Kidney capillary endothelial cell (primary cell): ENCODE measurements at regions not wholly inside any gene's neighbourhood (a gene's known extent, or its start where the extent isn't known, plus 50 kb on each side); places are given as distances from the start of the nearest gene placed in this dataset.

Experiments used
- DNase-seq: peaks from one replicate; pipeline ENCODE4 v3.0.0-alpha.2; 2018; ENCODE audit warnings: low spot score

- DNase-seq, result no peak
Observed at GRCh38 chr10:123455861-123456260, 210.3 kb upstream of the GPR26 start.

DNA sequence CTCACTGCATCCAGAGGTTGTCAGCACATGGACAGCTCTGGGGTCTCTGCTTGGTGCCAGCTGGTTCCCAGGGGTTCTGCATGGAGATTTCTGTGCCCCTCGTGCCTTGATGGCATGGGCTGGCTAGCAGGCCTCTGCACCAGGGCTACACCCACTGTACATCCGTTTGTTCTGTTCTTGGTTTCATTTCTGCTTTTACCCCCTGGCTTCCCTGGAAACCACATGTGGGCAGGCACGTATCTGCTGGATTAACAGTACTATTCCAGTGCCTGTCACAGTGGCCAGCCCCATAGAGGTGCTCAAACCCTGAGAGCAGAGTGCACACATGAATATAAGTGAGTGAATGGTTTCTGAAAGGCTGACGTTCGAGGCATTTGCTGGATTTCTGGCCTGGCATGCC lies 207.2 kb upstream of the GPR26 start:
- no peak for DNase-seq

DNA sequence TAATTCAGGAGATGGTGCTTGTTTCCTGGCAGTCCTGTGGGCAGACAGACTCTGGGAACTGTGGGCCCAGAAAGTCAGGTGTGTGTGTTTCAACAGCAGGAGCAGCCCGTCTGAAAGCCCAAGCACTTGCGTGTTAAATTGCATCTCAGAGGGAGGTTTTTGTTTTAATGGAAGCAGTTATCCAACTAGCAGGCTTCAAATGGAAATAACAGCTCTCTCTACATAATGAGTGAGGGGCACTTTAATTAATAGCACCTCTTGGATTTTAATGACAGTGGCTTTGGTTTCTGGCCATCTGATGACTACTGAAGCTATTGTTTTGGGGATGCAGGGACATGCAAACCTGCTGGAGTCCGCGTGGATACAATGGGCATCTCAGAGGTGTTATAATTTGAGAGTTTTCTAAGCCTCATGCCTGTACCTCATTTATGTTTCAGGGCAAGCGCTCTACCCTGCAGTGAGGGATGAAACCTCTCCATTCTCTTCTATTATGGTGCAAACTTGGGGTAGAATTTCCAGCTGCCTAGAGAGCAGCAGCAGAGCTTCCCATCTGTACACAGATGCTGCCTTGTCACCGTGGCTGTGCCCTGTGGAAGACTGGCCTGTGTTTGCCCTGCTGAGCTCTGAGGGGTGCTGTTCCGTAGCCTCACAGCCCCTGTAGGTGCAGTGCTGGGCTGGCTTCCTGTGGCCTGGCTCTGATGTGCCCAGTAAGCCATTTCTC lies 206.6 kb upstream of the GPR26 start:
- DNase-seq, result no peak

GRCh38 chr10:123462246-123462645 lies 203.9 kb upstream of the GPR26 start:
- DNase-seq, result no peak

- DNase-seq, result no peak
Observed at GRCh38 chr10:123462756-123463155, 203.4 kb upstream of the GPR26 start.

GRCh38 chr10:123463181-123463580 lies 203.0 kb upstream of the GPR26 start:
- no peak for DNase-seq

- DNase-seq, result no peak
Observed at GRCh38 chr10:123463698-123464097, 202.5 kb upstream of the GPR26 start.

GRCh38 chr10:123464430-123465323 lies 201.5 kb upstream of the GPR26 start:
- DNase-seq, result no peak

GRCh38 chr10:123470336-123470921 lies 195.7 kb upstream of the GPR26 start:
- DNase-seq, result no peak

- DNase-seq, result no peak
Observed at GRCh38 chr10:123471811-123472210, 194.3 kb upstream of the GPR26 start.

GRCh38 chr10:123472606-123473005 lies 193.5 kb upstream of the GPR26 start:
- no peak for DNase-seq

GRCh38 chr10:123474700-123475099 lies 191.5 kb upstream of the GPR26 start:
- no peak for DNase-seq

- no peak for DNase-seq
Observed at GRCh38 chr10:123475466-123475865, 190.7 kb upstream of the GPR26 start.

DNA sequence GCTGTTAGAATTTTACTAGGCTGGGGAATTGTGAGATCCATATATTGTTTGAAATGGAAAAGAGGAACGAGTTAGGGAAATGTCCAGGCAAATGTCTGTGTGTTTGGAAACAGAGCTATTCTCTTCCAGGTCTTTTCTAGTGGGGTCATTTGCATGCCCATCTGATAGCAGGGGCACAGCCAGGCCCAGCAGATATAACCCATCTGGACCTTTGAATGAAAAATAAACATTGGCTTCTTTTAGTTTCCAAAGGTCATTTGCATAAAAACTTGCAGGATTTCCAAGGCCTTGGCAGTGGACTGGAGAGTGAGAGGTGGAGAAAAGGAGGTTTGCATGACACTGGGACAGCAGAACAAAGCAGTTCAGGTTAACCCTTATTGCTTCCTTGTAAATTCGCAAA lies 188.0 kb upstream of the GPR26 start:
- no peak for DNase-seq

DNA sequence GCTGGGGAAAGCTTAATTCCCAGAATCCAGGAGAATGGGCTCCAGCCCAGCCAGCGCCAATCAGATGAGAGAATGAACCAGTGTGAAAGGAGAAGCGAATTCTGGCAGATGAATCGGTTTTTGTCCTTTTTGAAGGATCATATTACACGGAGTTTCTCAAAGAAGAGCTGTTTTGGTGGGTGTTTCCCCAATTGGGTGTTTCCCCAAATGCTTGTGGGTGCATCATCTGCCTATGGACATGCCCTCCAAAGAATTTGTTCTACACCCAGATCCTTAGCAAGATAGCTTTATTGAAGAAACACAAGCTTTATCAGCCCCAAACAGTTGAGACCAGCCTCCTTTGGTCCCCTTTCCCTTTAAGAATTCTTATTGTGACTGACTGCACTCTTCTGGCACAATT lies 186.5 kb upstream of the GPR26 start:
- no peak for DNase-seq

DNA sequence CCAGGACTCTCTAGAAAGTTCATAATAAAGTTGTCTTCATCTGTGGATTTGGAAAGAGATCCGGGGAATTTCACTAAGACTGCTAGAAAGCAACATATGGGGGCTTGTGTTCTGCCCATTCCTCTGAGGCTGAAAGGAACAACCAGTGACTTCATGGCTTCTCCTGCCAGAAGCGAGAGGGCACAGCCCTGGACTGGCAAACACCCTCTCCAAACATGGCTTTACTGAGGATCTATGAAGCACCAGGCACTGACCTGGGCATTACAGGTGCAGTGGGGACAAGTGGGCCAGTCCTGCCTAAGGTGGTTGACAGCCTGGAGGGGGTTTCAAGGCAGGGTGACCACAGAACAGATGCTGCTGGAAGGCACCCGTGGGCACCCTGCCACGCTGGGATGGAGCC lies 185.8 kb upstream of the GPR26 start:
- DNase-seq, result no peak

GRCh38 chr10:123480845-123481244 lies 185.3 kb upstream of the GPR26 start:
- no peak for DNase-seq

DNA sequence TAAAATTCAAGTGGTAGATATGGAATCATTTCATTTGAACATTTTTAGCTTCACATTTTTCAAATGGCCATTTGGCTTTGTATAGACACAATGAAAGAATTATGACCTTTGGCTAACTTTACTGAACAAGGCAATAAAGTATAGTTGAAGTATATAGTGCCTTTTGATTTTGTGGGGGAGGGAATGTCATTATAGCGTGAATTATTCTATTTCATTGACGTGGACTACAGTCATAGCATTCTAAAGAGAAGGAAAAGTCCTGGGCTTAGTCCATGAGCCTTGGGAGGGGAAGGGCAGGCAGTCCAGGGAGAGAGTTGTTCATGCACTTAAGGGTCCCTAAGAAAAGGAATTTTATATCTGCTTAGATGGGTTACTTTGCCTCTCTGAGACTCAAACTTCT lies 181.4 kb upstream of the GPR26 start:
- DNase-seq, result no peak

DNA sequence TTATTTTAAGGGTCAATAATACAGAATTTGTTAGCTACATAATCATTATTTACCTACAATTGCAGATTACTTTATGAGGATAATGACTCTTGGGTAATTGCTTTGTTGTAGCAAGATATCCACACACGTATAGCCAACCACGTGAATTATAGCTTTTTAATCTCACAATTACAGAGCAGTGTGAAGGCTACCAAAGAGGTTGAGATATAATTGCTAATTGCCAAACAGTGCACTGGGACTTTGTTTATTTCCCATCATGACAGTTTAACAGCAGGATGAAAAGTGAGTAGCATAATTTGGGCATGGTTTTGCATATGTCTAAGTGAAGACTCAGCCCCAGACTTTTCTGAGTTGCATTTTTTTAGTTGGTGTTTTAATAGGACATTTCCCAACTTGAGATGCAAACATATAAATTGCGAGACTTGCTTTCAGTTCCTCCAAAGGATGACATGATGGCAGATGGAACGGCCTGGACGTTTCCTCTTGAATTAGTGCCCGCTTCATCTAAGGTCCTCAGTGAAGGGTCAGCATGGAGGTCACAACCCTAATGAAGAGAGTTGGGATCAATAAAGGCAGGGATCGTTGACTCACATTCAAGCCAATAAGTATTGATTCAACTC lies 180.7 kb upstream of the GPR26 start:
- DNase-seq, result no peak

GRCh38 chr10:123488436-123488835 lies 177.7 kb upstream of the GPR26 start:
- DNase-seq, result no peak

GRCh38 chr10:123491364-123491763 lies 174.8 kb upstream of the GPR26 start:
- DNase-seq, result no peak

DNA sequence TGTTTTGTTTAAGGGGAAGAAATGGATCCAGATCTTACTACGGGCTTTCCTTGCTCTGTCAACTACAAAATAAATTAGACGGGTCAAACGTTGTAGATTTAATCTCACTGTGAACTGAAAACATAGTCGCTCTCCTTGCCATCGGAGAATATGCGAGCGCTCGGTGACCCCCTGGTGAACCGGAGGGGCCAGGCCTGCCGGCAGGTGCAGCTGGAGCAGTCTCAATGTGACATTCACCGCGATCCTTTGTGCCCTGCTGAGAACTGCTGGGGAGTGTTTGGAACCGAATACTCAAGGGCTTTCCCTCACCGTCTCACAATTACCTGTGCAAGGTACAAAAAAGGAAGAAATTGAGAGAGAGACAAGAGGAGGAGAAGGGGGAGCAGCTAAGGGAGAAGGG lies 174.1 kb upstream of the GPR26 start:
- DNase-seq, result no peak
